GM23248 (cell line): ENCODE measurements at regions not wholly inside any gene's neighbourhood (a gene's known extent, or its start where the extent isn't known, plus 50 kb on each side); places are given as distances from the start of the nearest gene placed in this dataset.

ENCODE experiments used
- DNase-seq: peaks from one replicate; pipeline ENCODE4 v3.0.0-alpha.2; 2015
- H2AFZ ChIP-seq: fragments of 200-600 bp; sonication (generic); 2 replicates; pipeline ENCODE4 v1.6.1; 2016; ENCODE audit warnings: antibody characterized with exemption
- H3F3A ChIP-seq: fragments of 200-600 bp; sonication (generic); 2 replicates; pipeline ENCODE4 v1.6.1; 2016; ENCODE audit warnings: mild to moderate bottlenecking, antibody characterized with exemption, mixed run types; ENCODE audit not compliant: insufficient read depth
- H3K27ac ChIP-seq: fragments of 200-600 bp; sonication (generic); 2 replicates; pipeline ENCODE4 v1.5.1; 2016; ENCODE audit warnings: mild to moderate bottlenecking
- H3K27me3 ChIP-seq: fragments of 200-600 bp; sonication (generic); replicated peaks from 2 replicates; pipeline ENCODE4 v1.6.1; 2016; ENCODE audit warnings: mild to moderate bottlenecking; ENCODE audit not compliant: insufficient read depth
- H3K36me3 ChIP-seq: fragments of 200-600 bp; sonication (generic); 2 replicates; pipeline ENCODE4 v1.6.1; 2016; ENCODE audit warnings: low read depth, mild to moderate bottlenecking
- H3K4me1 ChIP-seq: fragments of 200-600 bp; sonication (generic); 2 replicates; pipeline ENCODE4 v1.6.1; 2016; ENCODE audit warnings: mild to moderate bottlenecking; ENCODE audit not compliant: insufficient read depth
- H3K4me2 ChIP-seq: fragments of 200-600 bp; sonication (generic); one replicate; pipeline ENCODE4 v1.6.1; 2016; ENCODE audit warnings: mild to moderate bottlenecking; ENCODE audit not compliant: unreplicated experiment
- H3K4me3 ChIP-seq: fragments of 200-600 bp; sonication (generic); 2 replicates; pipeline ENCODE4 v1.5.1; 2016; ENCODE audit warnings: mild to moderate bottlenecking
- H3K79me2 ChIP-seq: fragments of 200-600 bp; sonication (generic); 2 replicates; pipeline ENCODE4 v1.6.1; 2016; ENCODE audit warnings: mild to moderate bottlenecking; ENCODE audit not compliant: insufficient read depth
- H3K9ac ChIP-seq: fragments of 200-600 bp; sonication (generic); 2 replicates; pipeline ENCODE4 v1.6.1; 2016; ENCODE audit warnings: mild to moderate bottlenecking
- H3K9me2 ChIP-seq: fragments of 200-600 bp; sonication (generic); 2 replicates; pipeline ENCODE4 v1.6.1; 2016; ENCODE audit warnings: mixed run types, mild to moderate bottlenecking, moderate library complexity; ENCODE audit not compliant: insufficient read depth
- H3K9me3 ChIP-seq: fragments of 200-600 bp; sonication (generic); one replicate; pipeline ENCODE4 v1.6.1; 2017; ENCODE audit warnings: low read depth
- H4K20me1 ChIP-seq: fragments of 200-600 bp; sonication (generic); 2 replicates; pipeline ENCODE4 v1.6.0; 2016; ENCODE audit not compliant: insufficient read depth
- EZH2 ChIP-seq: fragments of 200-600 bp; sonication (generic); IDR thresholded peaks from 2 replicates; pipeline ENCODE4 v1.6.1; 2018; ENCODE audit warnings: antibody characterized with exemption, mild to moderate bottlenecking; ENCODE audit not compliant: insufficient read depth, poor library complexity, severe bottlenecking
- EZH2phosphoT487 ChIP-seq: fragments of 200-600 bp; sonication (generic); IDR thresholded peaks from 2 replicates; pipeline ENCODE4 v1.6.1; 2018; ENCODE audit warnings: antibody characterized with exemption, moderate library complexity, mild to moderate bottlenecking, low read depth; ENCODE audit not compliant: insufficient read depth
- WGBS, 2 experiments: methylation state at CpG; one replicate each; pipeline ENCODE4 v1.1.6; 2015 to 2017; ENCODE audit warnings: low lambda C conversion rate in 2 of 2, low coverage in 1 of 2; ENCODE audit errors: missing lambda C conversion rate in 2 of 2; 5-methylcytosine and 5-hydroxymethylcytosine counted together
- in situ Hi-C: fragments of 300-500 bp; cut with MboI; formaldehyde crosslinking; loops from 2 replicates; pipeline ENCODE4 v1.15.0; 2020

DNA sequence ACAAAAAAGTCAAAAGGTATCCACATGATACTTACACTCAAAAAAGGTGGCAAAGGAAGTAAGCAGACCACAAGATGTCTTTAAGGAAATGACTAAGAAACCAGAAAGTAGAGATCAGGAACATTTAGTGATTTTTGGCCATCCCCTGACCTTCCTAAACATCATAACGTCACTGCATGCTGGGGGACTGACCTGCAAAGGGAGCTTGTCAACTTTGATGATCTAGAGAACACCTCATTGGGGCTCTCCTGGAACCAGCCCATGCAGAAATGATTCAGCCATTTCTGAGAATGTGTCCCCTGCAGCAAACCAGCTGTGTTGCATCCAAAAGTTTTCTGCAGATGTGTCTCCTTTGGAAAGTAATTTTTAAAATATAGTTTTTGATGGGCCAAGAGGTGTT is 152.2 kb upstream of the RASSF8 start:
- H3K27ac ChIP-seq, result no peak overlapping the region
- H3K79me2 ChIP-seq, result no peaks in the 10 kb centered on the region
- TF ChIP-seq EZH2 (no peak), EZH2phosphoT487 (no peak)
- in situ Hi-C loops, result no loop called here
- no peak overlapping the region for H2AFZ ChIP-seq
- WGBS, 2 experiments, result 0% methylated on average over 1 of the region's 1 CpG
- H3F3A ChIP-seq, result peaks cover 30% of the 10 kb centered on the region
- no peak overlapping the region for H3K9ac ChIP-seq
- peak; percentile 59 for DNase-seq
- H3K4me2 ChIP-seq, result peak overlapping the region; percentile 32
- no peaks in the 10 kb centered on the region for H3K36me3 ChIP-seq
- no peaks in the 10 kb centered on the region for H3K27me3 ChIP-seq
- H4K20me1 ChIP-seq, result no peaks in the 10 kb centered on the region
- no peaks in the 10 kb centered on the region for H3K9me3 ChIP-seq
- H3K9me2 ChIP-seq, result no peaks in the 10 kb centered on the region
- peaks cover 23% of the 10 kb centered on the region for H3K4me1 ChIP-seq
- no peak overlapping the region for H3K4me3 ChIP-seq

DNA sequence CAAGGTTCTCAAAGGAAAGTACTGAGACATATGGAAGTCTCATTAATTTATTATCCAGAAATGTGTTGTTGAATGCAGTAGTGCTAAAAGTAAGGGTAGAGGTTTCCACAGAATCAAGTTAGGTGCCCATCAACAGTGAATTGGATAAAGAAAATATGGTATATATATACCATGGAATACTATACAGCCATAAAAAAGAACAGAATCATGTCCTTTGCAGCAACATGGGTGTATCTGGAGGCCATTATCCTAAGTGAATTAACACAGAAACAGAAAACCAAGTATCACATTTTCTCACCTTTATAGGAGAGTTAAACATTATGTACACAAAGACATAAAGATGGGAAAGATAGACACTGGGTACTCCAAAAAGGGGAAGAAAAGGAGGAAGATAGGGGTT is 149.9 kb upstream of the RASSF8 start:
- Histone ChIP-seq H3K27ac (no peak overlapping the region), H3K27me3 (no peaks in the 10 kb centered on the region), H3K4me2 (no peak overlapping the region), H3K4me3 (no peak overlapping the region), H3F3A (peaks cover 40% of the 10 kb centered on the region), H4K20me1 (no peaks in the 10 kb centered on the region), H3K9me3 (no peaks in the 10 kb centered on the region), H3K36me3 (no peaks in the 10 kb centered on the region), H3K9me2 (no peaks in the 10 kb centered on the region), H2AFZ (no peak overlapping the region), H3K4me1 (peaks cover 35% of the 10 kb centered on the region), H3K79me2 (no peaks in the 10 kb centered on the region), H3K9ac (no peak overlapping the region)
- TF ChIP-seq EZH2 (no peak), EZH2phosphoT487 (no peak)
- in situ Hi-C loops, result no loop called here
- DNase-seq, result no peak

DNA sequence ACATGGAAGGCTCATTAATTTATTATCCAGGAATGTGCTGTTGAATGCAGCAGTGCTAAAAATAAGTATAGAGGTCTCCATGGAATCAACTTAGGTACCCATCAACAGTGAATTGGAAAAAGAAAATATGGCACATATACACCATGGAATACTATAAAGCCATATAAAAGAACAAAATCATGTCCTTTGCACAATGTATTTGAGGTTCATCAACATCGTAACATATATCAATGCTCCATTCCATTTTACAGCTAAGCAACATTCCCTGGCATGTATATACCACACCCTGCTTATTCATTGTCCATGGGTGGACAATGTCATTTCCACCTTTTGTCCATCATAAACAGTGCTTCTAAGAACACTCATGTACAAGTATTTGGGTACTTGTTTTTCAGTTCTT is 147.8 kb upstream of the RASSF8 start:
- H3K27me3 ChIP-seq, result no peaks in the 10 kb centered on the region
- no peak for TF ChIP-seq EZH2
- TF ChIP-seq EZH2phosphoT487, result no peak
- no peak overlapping the region for H3K9ac ChIP-seq
- H3K4me1 ChIP-seq, result peaks cover 23% of the 10 kb centered on the region
- in situ Hi-C loops, result no loop called here
- H3K9me2 ChIP-seq, result no peaks in the 10 kb centered on the region
- no peak overlapping the region for H3K4me2 ChIP-seq
- H3F3A ChIP-seq, result peaks cover 21% of the 10 kb centered on the region
- H2AFZ ChIP-seq, result no peak overlapping the region
- no peaks in the 10 kb centered on the region for H3K79me2 ChIP-seq
- no peak for DNase-seq
- H4K20me1 ChIP-seq, result no peaks in the 10 kb centered on the region
- no peaks in the 10 kb centered on the region for H3K36me3 ChIP-seq
- no peak overlapping the region for H3K4me3 ChIP-seq
- WGBS, 2 experiments, result 100% methylated on average over 1 of the region's 1 CpG
- H3K9me3 ChIP-seq, result no peaks in the 10 kb centered on the region
- no peak overlapping the region for H3K27ac ChIP-seq

DNA sequence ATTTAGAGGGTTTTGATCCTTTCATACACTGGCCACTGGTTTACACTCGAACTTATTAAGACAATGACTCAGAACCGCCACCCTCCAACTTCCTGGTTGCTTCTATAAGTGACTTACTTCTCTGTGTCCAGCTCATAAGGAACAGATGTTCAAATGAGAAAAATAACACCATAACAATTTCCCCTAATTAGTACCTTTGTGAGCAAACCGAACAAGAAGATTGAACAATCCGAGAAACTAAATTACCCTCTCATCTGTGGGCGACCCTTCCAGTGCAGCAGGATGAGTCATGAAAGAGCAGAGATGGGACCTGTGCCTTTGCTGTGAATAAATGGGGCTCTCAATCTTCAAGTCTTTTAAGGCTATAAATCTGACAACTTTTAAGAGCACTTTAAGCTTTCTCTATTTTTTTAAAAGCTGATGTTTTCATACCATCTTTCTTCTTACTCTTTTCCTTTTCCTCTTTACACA is 146.8 kb upstream of the RASSF8 start:
- 14 to 15% methylated on average over 5 of the region's 5 CpGs for WGBS, 2 experiments
- no peaks in the 10 kb centered on the region for H3K79me2 ChIP-seq

DNA sequence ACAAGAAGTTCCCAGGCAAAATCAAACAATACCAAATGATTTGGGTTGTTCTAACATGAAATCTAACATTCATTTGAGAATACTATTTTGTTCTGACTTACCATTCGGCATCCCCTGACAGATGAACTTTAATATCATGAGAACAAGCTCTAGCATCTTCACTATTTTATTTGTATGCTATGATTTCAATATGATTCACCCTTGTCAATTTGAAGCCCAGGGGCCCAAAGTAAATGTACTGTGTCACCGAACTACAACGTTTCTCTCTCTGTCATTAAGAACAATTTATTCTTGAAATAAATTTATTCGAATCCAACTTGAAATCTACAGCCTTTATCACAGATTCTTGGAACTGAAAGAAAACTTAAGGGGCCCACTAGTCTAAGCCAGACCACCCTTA is 146.2 kb upstream of the RASSF8 start:
- H2AFZ ChIP-seq, result no peak overlapping the region
- H3K9me2 ChIP-seq, result no peaks in the 10 kb centered on the region
- no peaks in the 10 kb centered on the region for H3K27me3 ChIP-seq
- H4K20me1 ChIP-seq, result no peaks in the 10 kb centered on the region
- H3K9me3 ChIP-seq, result no peaks in the 10 kb centered on the region
- H3K27ac ChIP-seq, result no peak overlapping the region
- no peak overlapping the region for H3K4me3 ChIP-seq
- no peaks in the 10 kb centered on the region for H3K79me2 ChIP-seq
- TF ChIP-seq EZH2phosphoT487 (no peak), EZH2 (no peak)
- no peak overlapping the region for H3K4me2 ChIP-seq
- H3K4me1 ChIP-seq, result peaks cover 12% of the 10 kb centered on the region
- in situ Hi-C loops, result no loop called here
- H3K36me3 ChIP-seq, result no peaks in the 10 kb centered on the region
- H3F3A ChIP-seq, result peaks cover 10% of the 10 kb centered on the region
- DNase-seq, result no peak
- 90 to 93% methylated on average over 4 of the region's 4 CpGs for WGBS, 2 experiments
- H3K9ac ChIP-seq, result no peak overlapping the region

More for the DNA sequence above, 146.8 kb upstream of the RASSF8 start:
- Histone ChIP-seq H4K20me1 (no peaks in the 10 kb centered on the region), H3K27me3 (no peaks in the 10 kb centered on the region), H3F3A (peaks cover 14% of the 10 kb centered on the region), H2AFZ (peak overlapping the region; percentile 48), H3K4me2 (no peak overlapping the region), H3K9me3 (no peaks in the 10 kb centered on the region), H3K4me1 (peaks cover 16% of the 10 kb centered on the region), H3K4me3 (peak overlapping the region; percentile 12; the same call in 1 of the 2 replicates), H3K36me3 (no peaks in the 10 kb centered on the region), H3K9ac (no peak overlapping the region), H3K9me2 (no peaks in the 10 kb centered on the region), H3K27ac (no peak overlapping the region)
- peak; percentile 67 for DNase-seq
- in situ Hi-C loops, result no loop called here
- TF ChIP-seq EZH2phosphoT487, result no peak
- no peak for TF ChIP-seq EZH2
